Astrocyte (in vitro differentiated cells and primary cell): ENCODE measurements at regions not wholly inside any gene's neighbourhood (a gene's known extent, or its start where the extent isn't known, plus 50 kb on each side); places are given as distances from the start of the nearest gene placed in this dataset.

Experiments used
- EZH2 ChIP-seq: IDR thresholded peaks from 2 replicates; pipeline ENCODE4 v1.6.1; 2012; ENCODE audit warnings: mild to moderate bottlenecking, low read length, inconsistent platforms; ENCODE audit not compliant: insufficient read depth
- TF ChIP-seq, protein P1 (sequence below): IDR thresholded peaks from 2 replicates; pipeline ENCODE4 v1.5.1; 2011; ENCODE audit warnings: low read depth, mild to moderate bottlenecking, inconsistent platforms, low read length, moderate library complexity; ENCODE audit not compliant: insufficient read depth

DNA sequence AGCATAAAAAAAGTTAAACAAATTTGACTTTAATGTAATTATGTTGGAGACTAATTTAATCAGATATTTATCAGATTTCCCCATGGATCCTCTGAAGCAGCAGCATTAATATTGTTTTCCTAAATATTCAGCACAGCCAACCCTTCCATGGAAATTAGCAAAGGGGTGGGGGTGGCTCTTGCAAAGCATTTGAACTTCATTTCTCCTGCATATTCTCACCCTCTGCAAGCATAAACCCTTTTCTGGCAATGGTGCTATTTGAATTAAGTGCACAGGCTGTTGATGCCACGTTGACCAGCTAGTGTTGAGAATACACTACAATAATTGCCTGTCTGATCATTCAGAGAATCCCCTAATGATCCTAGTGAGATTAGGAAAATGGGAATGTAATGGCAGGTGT is 488.1 kb upstream of the KLF12 start:
- TF ChIP-seq, protein P1, sequence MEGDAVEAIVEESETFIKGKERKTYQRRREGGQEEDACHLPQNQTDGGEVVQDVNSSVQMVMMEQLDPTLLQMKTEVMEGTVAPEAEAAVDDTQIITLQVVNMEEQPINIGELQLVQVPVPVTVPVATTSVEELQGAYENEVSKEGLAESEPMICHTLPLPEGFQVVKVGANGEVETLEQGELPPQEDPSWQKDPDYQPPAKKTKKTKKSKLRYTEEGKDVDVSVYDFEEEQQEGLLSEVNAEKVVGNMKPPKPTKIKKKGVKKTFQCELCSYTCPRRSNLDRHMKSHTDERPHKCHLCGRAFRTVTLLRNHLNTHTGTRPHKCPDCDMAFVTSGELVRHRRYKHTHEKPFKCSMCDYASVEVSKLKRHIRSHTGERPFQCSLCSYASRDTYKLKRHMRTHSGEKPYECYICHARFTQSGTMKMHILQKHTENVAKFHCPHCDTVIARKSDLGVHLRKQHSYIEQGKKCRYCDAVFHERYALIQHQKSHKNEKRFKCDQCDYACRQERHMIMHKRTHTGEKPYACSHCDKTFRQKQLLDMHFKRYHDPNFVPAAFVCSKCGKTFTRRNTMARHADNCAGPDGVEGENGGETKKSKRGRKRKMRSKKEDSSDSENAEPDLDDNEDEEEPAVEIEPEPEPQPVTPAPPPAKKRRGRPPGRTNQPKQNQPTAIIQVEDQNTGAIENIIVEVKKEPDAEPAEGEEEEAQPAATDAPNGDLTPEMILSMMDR, result no peak
- no peak for TF ChIP-seq EZH2
